H7 (cell line): ENCODE measurements at regions not wholly inside any gene's neighbourhood (a gene's known extent, or its start where the extent isn't known, plus 50 kb on each side); places are given as distances from the start of the nearest gene placed in this dataset.
A peak's percentile ranks its signal among the peaks of the same experiment; 100 is the strongest.

Experiments
- DNase-seq: peaks from one replicate; pipeline ENCODE4 v3.0.0; 2012
- H3K27me3 ChIP-seq: 2 replicates; pipeline ENCODE4 v1.6.0; 2011; ENCODE audit warnings: mild to moderate bottlenecking, low read length; ENCODE audit not compliant: control insufficient read depth, insufficient read depth
- H3K36me3 ChIP-seq: replicated peaks from 2 replicates; pipeline ENCODE4 v1.5.1; 2011; ENCODE audit warnings: low read length; ENCODE audit not compliant: control insufficient read depth, insufficient read depth
- H3K4me3 ChIP-seq: 2 replicates; pipeline ENCODE4 v1.5.1; 2011; ENCODE audit warnings: low read depth, mild to moderate bottlenecking, control low read depth, low read length, moderate library complexity; ENCODE audit not compliant: insufficient read depth

- no peaks in the 10 kb centered on the region for H3K36me3 ChIP-seq
Observed at GRCh38 chr11:116065986-116066385, 561.8 kb upstream of the CADM1 start.

GRCh38 chr11:116065191-116065895 is 561.1 kb upstream of the CADM1 start:
- H3K27me3 ChIP-seq, result no peaks in the 10 kb centered on the region; the same call in 1 of the 2 replicates
- H3K36me3 ChIP-seq, result no peaks in the 10 kb centered on the region
- DNase-seq, result no peak
- H3K4me3 ChIP-seq, result no peak overlapping the region

More at GRCh38 chr11:116065986-116066385, 561.8 kb upstream of the CADM1 start:
- H3K27me3 ChIP-seq, result no peaks in the 10 kb centered on the region; the same call in 1 of the 2 replicates
- no peak for DNase-seq
- H3K4me3 ChIP-seq, result no peak overlapping the region

- Histone ChIP-seq H3K27me3 (no peaks in the 10 kb centered on the region; the same call in 1 of the 2 replicates), H3K36me3 (no peaks in the 10 kb centered on the region), H3K4me3 (no peak overlapping the region)
- DNase-seq, result no peak
Observed at GRCh38 chr11:116062490-116063171, 558.4 kb upstream of the CADM1 start.

- no peak for DNase-seq
- Histone ChIP-seq H3K4me3 (no peak overlapping the region), H3K27me3 (no peaks in the 10 kb centered on the region; the same call in 1 of the 2 replicates), H3K36me3 (no peaks in the 10 kb centered on the region)
Observed at GRCh38 chr11:116062129-116062489, 557.9 kb upstream of the CADM1 start.

- no peak overlapping the region for H3K4me3 ChIP-seq
- no peaks in the 10 kb centered on the region; the same call in 1 of the 2 replicates for H3K27me3 ChIP-seq
- no peaks in the 10 kb centered on the region for H3K36me3 ChIP-seq
- DNase-seq, result no peak
Observed at GRCh38 chr11:116061322-116061721, 557.1 kb upstream of the CADM1 start.

- no peak overlapping the region for H3K4me3 ChIP-seq
- H3K27me3 ChIP-seq, result no peaks in the 10 kb centered on the region; the same call in 1 of the 2 replicates
- DNase-seq, result peak; percentile 35
- H3K36me3 ChIP-seq, result no peaks in the 10 kb centered on the region
Observed at GRCh38 chr11:116059919-116060318, 555.7 kb upstream of the CADM1 start.

GRCh38 chr11:116057000-116057399 is 552.8 kb upstream of the CADM1 start:
- Histone ChIP-seq H3K27me3 (no peaks in the 10 kb centered on the region), H3K36me3 (no peaks in the 10 kb centered on the region), H3K4me3 (no peak overlapping the region)
- DNase-seq, result no peak

- H3K27me3 ChIP-seq, result no peaks in the 10 kb centered on the region
- no peak for DNase-seq
- H3K36me3 ChIP-seq, result no peaks in the 10 kb centered on the region
- H3K4me3 ChIP-seq, result no peak overlapping the region
Observed at GRCh38 chr11:116055064-116055463, 550.8 kb upstream of the CADM1 start.

- H3K36me3 ChIP-seq, result no peaks in the 10 kb centered on the region
- H3K27me3 ChIP-seq, result no peaks in the 10 kb centered on the region
- DNase-seq, result no peak
Observed at GRCh38 chr11:116053548-116053919, 549.3 kb upstream of the CADM1 start.

GRCh38 chr11:116052603-116053547 is 548.7 kb upstream of the CADM1 start:
- no peaks in the 10 kb centered on the region for H3K27me3 ChIP-seq
- H3K4me3 ChIP-seq, result no peak overlapping the region
- H3K36me3 ChIP-seq, result no peaks in the 10 kb centered on the region
- peak; percentile 50 for DNase-seq

More at GRCh38 chr11:116053548-116053919, 549.3 kb upstream of the CADM1 start:
- no peak overlapping the region for H3K4me3 ChIP-seq

GRCh38 chr11:116051494-116051893 is 547.3 kb upstream of the CADM1 start:
- no peaks in the 10 kb centered on the region for H3K36me3 ChIP-seq
- H3K27me3 ChIP-seq, result no peaks in the 10 kb centered on the region
- DNase-seq, result no peak
- no peak overlapping the region for H3K4me3 ChIP-seq

GRCh38 chr11:116049383-116049782 is 545.2 kb upstream of the CADM1 start:
- Histone ChIP-seq H3K36me3 (no peaks in the 10 kb centered on the region), H3K4me3 (no peak overlapping the region), H3K27me3 (no peaks in the 10 kb centered on the region)
- no peak for DNase-seq

GRCh38 chr11:116046127-116046526 is 541.9 kb upstream of the CADM1 start:
- Histone ChIP-seq H3K27me3 (no peaks in the 10 kb centered on the region), H3K4me3 (no peak overlapping the region), H3K36me3 (no peaks in the 10 kb centered on the region)
- DNase-seq, result no peak

GRCh38 chr11:116044941-116045340 is 540.7 kb upstream of the CADM1 start:
- Histone ChIP-seq H3K36me3 (no peaks in the 10 kb centered on the region), H3K4me3 (no peak overlapping the region), H3K27me3 (no peaks in the 10 kb centered on the region)
- DNase-seq, result no peak
